ENCODE measurements at regions not wholly inside any gene's neighbourhood (a gene's known extent, or its start where the extent isn't known, plus 50 kb on each side); places are given as distances from the start of the nearest gene placed in this dataset.
A peak's percentile ranks its signal among the peaks of the same experiment; 100 is the strongest.

DNA sequence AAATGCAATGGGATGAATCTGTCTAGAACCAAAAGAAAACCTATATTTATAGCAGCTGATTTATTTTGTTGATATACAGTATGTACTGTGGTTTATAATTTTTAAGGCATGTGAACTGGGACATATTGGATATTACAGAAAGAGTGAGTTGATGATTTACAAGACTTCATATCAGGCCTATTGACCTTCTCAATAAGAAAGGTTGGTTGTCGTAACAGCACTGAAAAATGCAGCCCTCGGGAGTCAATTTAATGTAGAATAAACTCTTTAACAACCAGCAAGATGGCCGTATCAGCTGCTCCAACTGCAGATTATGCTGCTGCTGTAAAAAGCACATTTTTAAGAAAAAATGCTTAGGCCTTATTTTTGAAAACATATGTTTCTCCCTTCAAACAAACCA, 407.3 kb downstream of the GXYLT1 start:
- DNase-seq, result no peak

DNA sequence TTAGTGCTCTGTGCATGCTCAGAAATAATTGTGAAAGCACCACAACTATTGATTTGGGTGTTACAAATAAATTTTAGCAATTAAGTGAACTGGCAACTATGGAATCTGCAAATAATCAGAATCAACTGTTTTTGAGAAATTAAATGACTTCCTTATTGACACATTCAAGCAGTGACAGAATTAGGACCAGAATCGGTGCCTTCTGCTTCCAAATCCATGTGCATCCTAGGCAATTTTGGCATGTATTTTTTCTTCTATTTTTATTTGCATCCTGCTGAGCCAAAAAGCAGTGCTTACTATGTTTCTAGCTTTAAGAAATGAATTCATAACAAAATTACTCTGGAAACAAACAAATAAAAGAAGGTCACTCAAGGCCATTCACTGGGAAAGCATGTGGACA, 408.2 kb downstream of the GXYLT1 start:
- DNase-seq, result no peak

DNA sequence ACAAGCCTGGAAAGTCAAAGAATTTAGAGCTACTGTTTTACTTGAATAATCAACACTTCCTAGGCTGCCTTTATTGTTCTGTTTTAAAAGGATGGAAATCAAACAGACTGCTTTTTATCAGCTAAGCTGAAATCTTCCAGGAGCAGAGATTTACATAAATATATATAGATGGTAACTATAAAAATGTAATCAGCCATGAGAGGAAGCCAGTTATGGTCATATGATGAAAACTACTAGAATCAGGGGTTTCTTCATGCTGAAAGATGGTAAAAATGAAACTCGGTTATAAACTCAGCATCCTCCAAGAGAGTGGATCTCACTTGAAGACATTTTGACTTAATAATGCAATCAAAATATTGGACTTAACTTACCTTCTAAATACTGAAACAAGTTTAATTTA, 413.0 kb downstream of the GXYLT1 start:
- no peak for DNase-seq

DNA sequence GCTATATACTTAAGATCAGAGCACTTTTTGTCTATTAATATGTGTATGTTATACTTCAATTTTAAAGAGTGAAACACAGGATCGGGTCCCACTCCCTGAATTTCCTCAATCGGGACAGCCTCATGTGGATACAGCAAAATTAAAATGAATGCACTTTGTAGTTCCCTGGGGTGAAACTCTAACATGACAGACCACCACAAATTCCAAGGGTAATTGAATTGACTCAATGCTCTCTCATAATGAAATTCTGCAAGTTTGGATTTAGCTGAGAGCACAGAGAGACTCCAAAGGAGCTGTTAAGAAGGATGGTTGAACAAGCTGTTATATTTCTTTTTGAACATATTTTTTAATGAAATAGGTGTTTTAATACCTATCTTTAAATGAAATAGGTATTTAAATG, 413.6 kb downstream of the GXYLT1 start:
- DNase-seq, result no peak

DNA sequence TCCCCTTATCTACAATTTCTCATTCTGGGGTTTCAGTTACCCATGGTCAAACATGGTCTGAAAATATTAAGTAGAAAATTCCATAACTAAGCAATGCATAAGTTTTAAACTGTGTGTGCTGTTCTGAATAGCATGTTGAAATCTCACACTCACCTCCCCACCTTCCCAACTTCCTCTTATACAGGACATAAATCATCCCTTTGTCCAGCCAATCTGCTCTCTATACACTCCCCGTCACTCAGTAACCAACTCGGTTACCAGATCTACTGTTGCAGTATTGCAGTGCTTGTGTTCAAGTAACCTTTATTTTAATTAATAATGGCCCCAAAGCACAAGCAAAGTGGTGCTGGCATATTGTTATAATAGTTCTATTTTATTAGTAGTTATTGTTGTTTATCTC, 420.5 kb downstream of the GXYLT1 start:
- no peak for DNase-seq

- DNase-seq, result no peak
These were observed 425.5 kb downstream of the GXYLT1 start for GRCh38 chr12:41719214-41719613.

GRCh38 chr12:41715256-41715655, 429.4 kb downstream of the GXYLT1 start:
- no peak for DNase-seq

- DNase-seq, result no peak
These were observed 435.0 kb downstream of the GXYLT1 start for GRCh38 chr12:41709463-41710285.

DNA sequence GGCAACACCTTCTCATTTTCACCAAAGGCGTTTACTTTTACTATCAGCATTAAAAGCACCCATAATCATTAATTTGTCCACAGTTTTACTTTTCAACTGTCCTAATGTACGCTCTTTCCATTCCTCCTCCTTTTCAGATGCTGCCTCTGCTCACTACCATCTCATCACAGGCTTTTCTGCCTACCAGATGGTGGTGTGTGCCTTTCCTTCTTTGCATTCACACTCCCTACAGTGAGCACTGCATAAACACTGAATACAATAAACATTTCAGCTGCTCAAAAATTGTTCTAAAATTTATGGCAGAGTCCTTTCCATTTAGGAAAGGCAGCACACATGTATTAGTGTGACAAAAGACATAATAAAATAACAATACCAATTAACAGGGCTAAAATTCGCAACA, 435.7 kb downstream of the GXYLT1 start:
- no peak for DNase-seq

DNA sequence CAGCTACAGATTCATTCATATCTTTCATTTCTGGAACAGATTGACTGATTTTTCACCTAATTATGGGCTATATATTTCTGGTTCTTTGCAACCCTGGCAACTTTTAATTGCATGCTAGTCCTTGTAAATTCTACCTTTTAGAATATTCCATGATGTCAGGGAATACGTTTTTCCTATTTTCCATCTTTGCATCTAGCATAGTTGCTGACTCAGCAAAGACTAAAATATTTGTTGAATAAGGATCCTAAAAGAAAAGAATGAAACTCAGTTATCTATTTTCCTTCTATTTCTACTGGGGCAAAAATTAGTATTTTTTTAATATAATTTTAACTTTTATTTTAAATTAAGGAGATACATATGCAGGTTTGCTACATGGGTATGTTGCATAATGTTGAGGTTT, 438.3 kb downstream of the GXYLT1 start:
- DNase-seq, result no peak

GRCh38 chr12:41701943-41702601, 442.6 kb downstream of the GXYLT1 start:
- DNase-seq, result peak; percentile 60

DNA sequence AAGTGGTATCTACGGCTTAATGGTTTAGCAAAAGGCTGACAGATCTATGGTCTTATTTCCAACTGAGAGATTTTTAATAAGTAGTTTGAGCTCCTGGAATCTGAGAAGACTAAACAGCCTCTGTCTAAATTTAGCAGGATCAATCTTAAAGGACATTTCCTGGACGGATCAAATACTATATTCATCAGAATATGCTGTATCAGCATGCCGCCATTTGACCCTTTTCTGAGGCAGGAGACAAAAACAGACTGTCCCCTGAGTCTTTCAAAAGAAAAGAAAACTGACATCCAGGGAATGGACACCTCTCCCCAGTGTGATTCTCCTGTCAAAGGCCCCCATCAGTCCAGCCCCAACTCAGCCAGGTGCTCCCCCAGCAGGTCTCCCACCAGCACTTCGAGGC, 443.7 kb downstream of the GXYLT1 start:
- DNase-seq, result no peak

DNA sequence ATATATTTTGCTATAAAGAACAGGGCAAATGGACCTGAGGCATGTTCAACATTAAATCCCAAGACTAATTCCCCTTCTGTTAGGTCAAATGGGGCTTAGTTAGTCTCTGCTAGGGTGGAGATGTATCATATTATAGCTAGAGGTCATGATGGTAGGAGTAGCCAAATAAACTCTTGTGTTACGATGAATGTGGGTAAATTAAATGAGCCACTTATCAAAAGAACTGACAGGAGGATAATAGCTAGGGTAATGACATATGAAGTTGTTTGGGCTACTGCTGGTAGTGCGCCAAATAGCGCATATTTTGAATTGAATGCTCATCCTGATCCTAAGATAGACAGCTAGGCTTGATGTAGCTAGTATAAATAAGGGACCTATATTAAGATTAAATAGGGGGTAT, 445.0 kb downstream of the GXYLT1 start:
- DNase-seq, result no peak

GRCh38 chr12:41697161-41697560, 447.5 kb downstream of the GXYLT1 start:
- DNase-seq, result no peak

GRCh38 chr12:41684997-41685396, 459.7 kb downstream of the GXYLT1 start:
- DNase-seq, result no peak

GRCh38 chr12:41683513-41684240, 461.0 kb downstream of the GXYLT1 start:
- peak; percentile 22 for DNase-seq

- DNase-seq, result peak; percentile 89
These were observed 461.7 kb downstream of the GXYLT1 start for GRCh38 chr12:41683023-41683422.

DNA sequence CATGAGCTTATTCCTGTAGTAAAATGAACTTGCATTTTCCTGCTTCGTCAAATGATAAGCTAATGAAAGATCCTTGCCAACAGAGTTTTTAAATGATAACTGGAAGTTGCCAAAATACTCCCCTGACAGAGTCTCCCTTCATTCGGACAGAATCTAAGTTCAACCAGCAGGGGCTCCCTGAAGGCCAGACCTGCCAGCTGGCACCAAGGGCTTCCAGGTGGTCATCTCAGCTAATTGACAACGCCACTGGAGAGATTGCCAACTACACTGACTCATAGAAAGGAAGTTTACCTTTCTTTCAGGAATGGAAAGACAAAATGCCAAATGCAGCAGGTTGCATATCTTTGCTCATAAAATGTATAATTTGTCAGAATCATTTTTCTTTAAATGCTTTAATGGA, 462.8 kb downstream of the GXYLT1 start:
- DNase-seq, result peak; percentile 68

- no peak for DNase-seq
These were observed 464.5 kb downstream of the GXYLT1 start for GRCh38 chr12:41680155-41680554.

DNA sequence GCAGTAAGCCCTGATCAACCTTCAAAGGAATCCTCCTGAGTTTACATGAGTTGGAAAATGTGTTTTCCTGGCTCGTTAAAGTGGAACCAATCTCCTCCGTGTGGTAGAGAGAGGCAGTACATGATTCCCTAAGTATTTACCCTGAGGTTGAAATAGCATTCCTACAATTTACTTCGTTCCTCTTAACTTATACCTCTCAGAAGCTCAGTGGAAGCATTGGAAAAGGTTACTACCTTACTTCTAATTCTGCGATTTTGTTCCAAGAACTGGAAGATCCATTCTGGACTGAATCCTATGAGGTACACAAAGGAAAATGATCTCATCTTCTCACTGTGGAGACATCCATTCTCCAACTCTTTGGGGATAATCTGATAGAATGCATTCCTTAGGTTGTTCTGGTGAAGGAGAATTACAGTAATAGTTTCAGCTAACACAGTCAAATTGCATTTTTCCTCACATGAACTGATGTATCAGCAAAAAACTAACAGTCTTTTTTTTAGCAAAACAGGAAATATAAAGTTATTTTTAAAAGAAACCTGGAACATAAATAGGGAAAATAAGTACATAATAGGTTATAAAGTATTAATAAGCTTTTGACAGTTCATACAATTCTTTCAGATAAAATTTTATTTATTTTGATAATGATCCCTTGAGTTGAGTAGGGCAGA, 475.6 kb downstream of the PDZRN4 start:
- peak; percentile 18 for DNase-seq

- no peak for DNase-seq
These were observed 473.1 kb downstream of the PDZRN4 start for GRCh38 chr12:41661141-41661765.

DNA sequence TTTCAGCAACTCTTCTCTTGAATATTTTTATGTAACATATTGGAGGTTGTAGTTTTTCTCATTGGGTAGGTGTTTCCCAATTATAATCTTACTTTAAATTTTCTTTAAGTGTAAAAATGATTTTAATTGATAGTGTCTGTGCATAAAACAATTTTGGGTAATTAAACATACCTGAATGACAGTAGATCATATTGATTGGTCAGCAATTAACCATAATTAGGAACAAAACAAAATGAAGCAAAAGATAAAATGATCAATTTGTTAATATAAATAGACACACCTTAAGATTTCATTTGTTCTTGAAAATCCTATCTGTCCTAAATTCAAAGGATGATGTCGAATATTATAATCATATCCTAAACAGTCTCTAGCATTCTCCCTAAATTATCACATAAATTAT, 468.3 kb downstream of the PDZRN4 start:
- DNase-seq, result no peak

Data from RPMI8226 (cell line).